ENCODE measurements at regions not wholly inside any gene's neighbourhood (a gene's known extent, or its start where the extent isn't known, plus 50 kb on each side); places are given as distances from the start of the nearest gene placed in this dataset.

DNA sequence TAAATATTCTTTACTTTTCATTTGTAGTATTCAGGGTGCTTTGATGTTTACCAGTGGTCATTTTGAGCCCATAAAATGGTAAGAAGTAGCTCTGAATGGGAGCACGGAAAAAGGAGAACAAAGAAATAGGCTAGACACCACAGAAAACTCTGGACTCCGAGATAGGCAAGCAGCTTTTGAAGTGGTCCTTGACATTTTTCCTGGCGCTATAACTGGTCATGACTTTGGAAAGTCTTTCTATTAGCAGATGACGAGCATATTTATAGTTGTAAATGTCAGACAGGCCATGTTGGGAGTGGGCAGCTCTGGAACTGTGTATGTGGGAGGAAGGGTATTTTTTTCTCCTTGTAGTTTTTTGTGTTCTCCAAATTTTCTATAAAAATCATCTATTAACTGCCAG is 126.1 kb upstream of the POC5 start:
- no peak overlapping the region for H3K4me3 Mint-ChIP-seq
- peaks cover 0 to 12% (median 3%) of the 10 kb centered on the region in 11 donors for H3K9me3 Mint-ChIP-seq
- H3K4me1 Mint-ChIP-seq = no peaks in the 10 kb centered on the region
- no peak overlapping the region for H3K27ac ChIP-seq (ENCODE audit: low read depth, low read length)
- no peak overlapping the region for H3K4me3 ChIP-seq (ENCODE audit: low read length)
- H3K36me3 Mint-ChIP-seq = peaks cover 0 to 3% (median 0%) of the 10 kb centered on the region in 5 donors
- peaks cover 6 to 35% (median 27%) of the 10 kb centered on the region in 5 donors for H3K27me3 Mint-ChIP-seq
- DNase-seq (no peak), ATAC-seq (no peak)
- no peak overlapping the region for H3K27ac Mint-ChIP-seq
- no peaks in the 10 kb centered on the region for H3K36me3 ChIP-seq (ENCODE audit: control insufficient read depth in 2 of 3, insufficient read depth in 3 of 3, low read length in 3 of 3)
- H3K27me3 ChIP-seq (ENCODE audit: control insufficient read depth in 2 of 2, insufficient read depth in 2 of 2, low read length in 2 of 2) = no peaks in the 10 kb centered on the region
- ChIA-PET POLR2A (no interaction called here), CTCF (no interaction called here)
- intact Hi-C loops (cut with micrococcal nuclease) = no loop called here
- H3K9me3 ChIP-seq (ENCODE audit: control insufficient read depth in 2 of 3, low read length in 3 of 3) = no peaks in the 10 kb centered on the region
- H3K4me1 ChIP-seq (ENCODE audit: control insufficient read depth in 2 of 2, insufficient read depth in 2 of 2, low read length in 2 of 2) = no peaks in the 10 kb centered on the region

DNA sequence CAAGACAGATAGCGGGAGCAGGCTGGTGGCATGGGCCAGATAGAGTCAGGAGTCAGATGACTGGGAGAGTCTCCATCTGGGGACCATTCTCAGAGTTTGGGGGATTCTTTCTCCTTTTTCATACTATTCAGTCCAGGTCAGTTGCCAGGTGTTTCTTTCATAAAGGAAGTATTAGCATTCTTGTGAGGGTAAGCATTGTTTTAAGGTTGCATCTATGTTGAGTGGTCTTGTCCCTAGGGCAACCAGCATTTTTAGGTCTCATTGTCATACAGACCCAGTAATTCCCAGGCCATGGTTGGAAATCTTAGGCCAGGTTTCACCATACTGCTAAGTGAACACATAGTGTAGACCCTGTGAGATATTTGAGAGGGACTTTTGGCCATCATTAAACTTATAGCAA is 122.3 kb upstream of the POC5 start:
- no peaks in the 10 kb centered on the region for H3K36me3 ChIP-seq (ENCODE audit: control insufficient read depth in 2 of 3, insufficient read depth in 3 of 3, low read length in 3 of 3)
- Mint-ChIP-seq H3K4me3 (no peak overlapping the region), H3K9me3 (peaks cover 0 to 12% (median 3%) of the 10 kb centered on the region in 11 donors), H3K4me1 (peaks cover 0 to 2% (median 0%) of the 10 kb centered on the region in 7 donors), H3K27ac (no peak overlapping the region), H3K36me3 (peaks cover 0 to 3% (median 0%) of the 10 kb centered on the region in 5 donors), H3K27me3 (peaks cover 0 to 20% (median 14%) of the 10 kb centered on the region in 5 donors)
- DNase-seq (no peak), ATAC-seq (no peak)
- H3K4me3 ChIP-seq (ENCODE audit: low read length) = no peak overlapping the region
- H3K27ac ChIP-seq (ENCODE audit: low read depth, low read length) = no peak overlapping the region
- CTCF ChIA-PET = no interaction called here
- POLR2A ChIA-PET = no interaction called here
- H3K4me1 ChIP-seq (ENCODE audit: control insufficient read depth in 2 of 2, insufficient read depth in 2 of 2, low read length in 2 of 2) = no peaks in the 10 kb centered on the region
- no peaks in the 10 kb centered on the region for H3K27me3 ChIP-seq (ENCODE audit: control insufficient read depth in 2 of 2, insufficient read depth in 2 of 2, low read length in 2 of 2)
- intact Hi-C loops (cut with micrococcal nuclease) = no loop called here
- no peaks in the 10 kb centered on the region for H3K9me3 ChIP-seq (ENCODE audit: control insufficient read depth in 2 of 3, low read length in 3 of 3)

- intact Hi-C loops (cut with micrococcal nuclease) = no loop called here
- no peak for DNase-seq
- Histone ChIP-seq H3K36me3 (ENCODE audit: control insufficient read depth in 2 of 3, insufficient read depth in 3 of 3, low read length in 3 of 3) (no peaks in the 10 kb centered on the region), H3K27me3 (ENCODE audit: control insufficient read depth in 2 of 2, insufficient read depth in 2 of 2, low read length in 2 of 2) (no peaks in the 10 kb centered on the region), H3K4me3 (ENCODE audit: low read length) (no peak overlapping the region), H3K27ac (ENCODE audit: low read depth, low read length) (no peak overlapping the region), H3K4me1 (ENCODE audit: control insufficient read depth in 2 of 2, insufficient read depth in 2 of 2, low read length in 2 of 2) (no peaks in the 10 kb centered on the region), H3K9me3 (ENCODE audit: control insufficient read depth in 2 of 3, low read length in 3 of 3) (no peaks in the 10 kb centered on the region)
- Mint-ChIP-seq H3K27ac (no peak overlapping the region), H3K36me3 (peaks cover 0 to 2% (median 0%) of the 10 kb centered on the region in 5 donors), H3K27me3 (peaks cover 0 to 23% (median 8%) of the 10 kb centered on the region in 5 donors), H3K4me3 (no peak overlapping the region), H3K4me1 (peaks cover 0 to 2% (median 0%) of the 10 kb centered on the region in 7 donors), H3K9me3 (peaks cover 0 to 10% (median 3%) of the 10 kb centered on the region in 11 donors)
- POLR2A ChIA-PET = no interaction called here
- CTCF ChIA-PET = no interaction called here
- no peak for ATAC-seq
Measured at GRCh38 chr5:75837258-75837841, 120.1 kb upstream of the POC5 start.

- Mint-ChIP-seq H3K36me3 (no peaks in the 10 kb centered on the region), H3K4me3 (no peak overlapping the region), H3K9me3 (peaks cover 0 to 3% (median 0%) of the 10 kb centered on the region in 11 donors), H3K27ac (no peak overlapping the region), H3K4me1 (no peaks in the 10 kb centered on the region), H3K27me3 (peaks cover 0 to 23% (median 10%) of the 10 kb centered on the region in 5 donors)
- intact Hi-C loops (cut with micrococcal nuclease) = no loop called here
- no peak overlapping the region for H3K27ac ChIP-seq (ENCODE audit: low read depth, low read length)
- H3K4me3 ChIP-seq (ENCODE audit: low read length) = no peak overlapping the region
- ChIA-PET POLR2A (no interaction called here), CTCF (no interaction called here)
- no peaks in the 10 kb centered on the region for H3K27me3 ChIP-seq (ENCODE audit: control insufficient read depth in 2 of 2, insufficient read depth in 2 of 2, low read length in 2 of 2)
- DNase-seq (no peak), ATAC-seq (no peak)
- H3K4me1 ChIP-seq (ENCODE audit: control insufficient read depth in 2 of 2, insufficient read depth in 2 of 2, low read length in 2 of 2) = no peaks in the 10 kb centered on the region
- H3K36me3 ChIP-seq (ENCODE audit: control insufficient read depth in 2 of 3, insufficient read depth in 3 of 3, low read length in 3 of 3) = no peaks in the 10 kb centered on the region
- no peaks in the 10 kb centered on the region for H3K9me3 ChIP-seq (ENCODE audit: control insufficient read depth in 2 of 3, low read length in 3 of 3)
Measured at GRCh38 chr5:75831561-75831960, 114.3 kb upstream of the POC5 start.

- CTCF ChIA-PET = no interaction called here
- H3K27me3 ChIP-seq (ENCODE audit: control insufficient read depth in 2 of 2, insufficient read depth in 2 of 2, low read length in 2 of 2) = no peaks in the 10 kb centered on the region
- no peak for ATAC-seq
Measured at GRCh38 chr5:75828029-75828428, 110.8 kb upstream of the POC5 start.

DNA sequence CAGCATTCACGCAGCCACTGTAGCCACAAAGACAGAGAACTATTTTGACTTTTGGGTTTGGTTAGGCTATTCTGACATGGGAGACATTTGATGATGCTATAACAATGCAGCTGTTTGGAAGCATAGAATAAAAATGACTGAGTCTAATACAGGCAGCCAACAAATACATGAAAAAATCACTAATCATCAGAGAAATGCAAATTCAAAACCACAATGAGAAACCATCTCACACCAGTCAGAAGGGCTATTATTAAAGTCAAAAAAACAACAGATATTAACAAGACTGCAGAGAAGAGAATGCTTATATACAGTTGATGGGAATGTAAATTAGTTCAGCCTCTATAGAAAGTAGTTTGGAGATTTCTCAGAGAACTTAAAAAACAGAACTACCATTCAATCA is 107.1 kb upstream of the POC5 start:
- DNase-seq (no peak), ATAC-seq (no peak)
- Histone ChIP-seq H3K9me3 (ENCODE audit: control insufficient read depth in 2 of 3, low read length in 3 of 3) (no peaks in the 10 kb centered on the region), H3K4me3 (ENCODE audit: low read length) (no peak overlapping the region), H3K4me1 (ENCODE audit: control insufficient read depth in 2 of 2, insufficient read depth in 2 of 2, low read length in 2 of 2) (no peaks in the 10 kb centered on the region), H3K27ac (ENCODE audit: low read depth, low read length) (no peak overlapping the region), H3K27me3 (ENCODE audit: control insufficient read depth in 2 of 2, insufficient read depth in 2 of 2, low read length in 2 of 2) (no peaks in the 10 kb centered on the region), H3K36me3 (ENCODE audit: control insufficient read depth in 2 of 3, insufficient read depth in 3 of 3, low read length in 3 of 3) (no peaks in the 10 kb centered on the region)
- intact Hi-C loops (cut with micrococcal nuclease) = no loop called here
- ChIA-PET POLR2A (no interaction called here), CTCF (no interaction called here)
- Mint-ChIP-seq H3K4me1 (no peaks in the 10 kb centered on the region), H3K27me3 (peaks cover 0 to 23% (median 6%) of the 10 kb centered on the region in 5 donors), H3K36me3 (no peaks in the 10 kb centered on the region), H3K27ac (no peak overlapping the region), H3K9me3 (peaks cover 0 to 11% (median 5%) of the 10 kb centered on the region in 11 donors), H3K4me3 (no peak overlapping the region)

More at GRCh38 chr5:75828029-75828428, 110.8 kb upstream of the POC5 start:
- Histone ChIP-seq H3K4me3 (ENCODE audit: low read length) (no peak overlapping the region), H3K36me3 (ENCODE audit: control insufficient read depth in 2 of 3, insufficient read depth in 3 of 3, low read length in 3 of 3) (no peaks in the 10 kb centered on the region), H3K9me3 (ENCODE audit: control insufficient read depth in 2 of 3, low read length in 3 of 3) (no peaks in the 10 kb centered on the region), H3K4me1 (ENCODE audit: control insufficient read depth in 2 of 2, insufficient read depth in 2 of 2, low read length in 2 of 2) (no peaks in the 10 kb centered on the region), H3K27ac (ENCODE audit: low read depth, low read length) (no peak overlapping the region)
- intact Hi-C loops (cut with micrococcal nuclease) = no loop called here
- POLR2A ChIA-PET = no interaction called here
- no peaks in the 10 kb centered on the region for H3K36me3 Mint-ChIP-seq
- H3K4me3 Mint-ChIP-seq = no peak overlapping the region
- H3K27me3 Mint-ChIP-seq = peaks cover 0 to 14% (median 7%) of the 10 kb centered on the region in 5 donors
- DNase-seq = no peak
- H3K4me1 Mint-ChIP-seq = no peaks in the 10 kb centered on the region
- no peak overlapping the region for H3K27ac Mint-ChIP-seq
- peaks cover 0 to 5% (median 0%) of the 10 kb centered on the region in 11 donors for H3K9me3 Mint-ChIP-seq

GRCh38 chr5:75823811-75824210 is 106.6 kb upstream of the POC5 start:
- Mint-ChIP-seq H3K9me3 (peaks cover 0 to 11% (median 5%) of the 10 kb centered on the region in 11 donors), H3K4me1 (no peaks in the 10 kb centered on the region), H3K27me3 (peaks cover 0 to 22% (median 6%) of the 10 kb centered on the region in 5 donors), H3K27ac (no peak overlapping the region), H3K4me3 (no peak overlapping the region), H3K36me3 (no peaks in the 10 kb centered on the region)
- DNase-seq (no peak), ATAC-seq (no peak)
- Histone ChIP-seq H3K36me3 (ENCODE audit: control insufficient read depth in 2 of 3, insufficient read depth in 3 of 3, low read length in 3 of 3) (no peaks in the 10 kb centered on the region), H3K4me3 (ENCODE audit: low read length) (no peak overlapping the region), H3K27me3 (ENCODE audit: control insufficient read depth in 2 of 2, insufficient read depth in 2 of 2, low read length in 2 of 2) (no peaks in the 10 kb centered on the region), H3K27ac (ENCODE audit: low read depth, low read length) (no peak overlapping the region), H3K4me1 (ENCODE audit: control insufficient read depth in 2 of 2, insufficient read depth in 2 of 2, low read length in 2 of 2) (no peaks in the 10 kb centered on the region), H3K9me3 (ENCODE audit: control insufficient read depth in 2 of 3, low read length in 3 of 3) (no peaks in the 10 kb centered on the region)
- ChIA-PET CTCF (no interaction called here), POLR2A (no interaction called here)
- intact Hi-C loops (cut with micrococcal nuclease) = no loop called here

All from naive thymus-derived CD4-positive, alpha-beta T cell (primary cell).